ENCODE measurements at regions not wholly inside any gene's neighbourhood (a gene's known extent, or its start where the extent isn't known, plus 50 kb on each side); places are given as distances from the start of the nearest gene placed in this dataset.

DNA sequence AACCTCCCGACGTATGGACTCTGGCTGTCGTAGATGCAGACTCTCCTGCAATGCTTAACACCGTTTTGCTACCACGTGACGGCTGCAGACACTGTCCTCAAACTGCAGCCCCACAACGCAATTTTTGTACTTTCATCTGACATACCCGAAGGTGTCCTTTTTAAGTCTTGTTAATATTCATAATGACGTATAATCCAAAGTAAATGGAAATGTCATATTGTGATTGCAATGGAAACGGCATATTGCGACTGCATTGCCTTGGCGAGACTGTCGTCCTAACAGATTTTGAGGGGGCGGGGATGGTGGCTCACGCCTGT lies 79.3 kb upstream of the TBC1D3K start:
- ChIA-PET POLR2A (ENCODE audit: low non-redundant PET) (no interaction called here), CTCF (no interaction called here)
- no peak for DNase-seq (ENCODE audit: low spot score)
- H3K27ac ChIP-seq: no peak overlapping the region
- TF ChIP-seq CTCF (conservative IDR thresholded peaks at IDR 0.05; ENCODE audit: low read depth): peak; percentile 37; the same call in 1 of the 2 replicates

GRCh38 chr17:37844158-37844976 lies 79.8 kb upstream of the TBC1D3K start:
- no peak overlapping the region for H3K27ac ChIP-seq
- peak; percentile 50 for DNase-seq (ENCODE audit: low spot score)
- ChIA-PET CTCF (interaction anchor here (0.7 to 0.8 kb wide), 2 partner anchors 14 to 16 kb away, joined by 3 to 4 read pairs; no protein-coding TSS in a partner anchor), POLR2A (ENCODE audit: low non-redundant PET) (no interaction called here)
- TF ChIP-seq CTCF (conservative IDR thresholded peaks at IDR 0.05; ENCODE audit: low read depth): peak; percentile 78

- no peak for DNase-seq (ENCODE audit: low spot score)
- POLR2A ChIA-PET (ENCODE audit: low non-redundant PET): no interaction called here
- no peak for TF ChIP-seq CTCF (conservative IDR thresholded peaks at IDR 0.05; ENCODE audit: low read depth)
- H3K27ac ChIP-seq: no peak overlapping the region
- CTCF ChIA-PET: interaction anchor here (0.6 kb wide), 1 partner anchor 331 kb away, joined by 3 read pairs; no protein-coding TSS in a partner anchor
Observed at GRCh38 chr17:37842401-37842800, 81.8 kb upstream of the TBC1D3K start.

DNA sequence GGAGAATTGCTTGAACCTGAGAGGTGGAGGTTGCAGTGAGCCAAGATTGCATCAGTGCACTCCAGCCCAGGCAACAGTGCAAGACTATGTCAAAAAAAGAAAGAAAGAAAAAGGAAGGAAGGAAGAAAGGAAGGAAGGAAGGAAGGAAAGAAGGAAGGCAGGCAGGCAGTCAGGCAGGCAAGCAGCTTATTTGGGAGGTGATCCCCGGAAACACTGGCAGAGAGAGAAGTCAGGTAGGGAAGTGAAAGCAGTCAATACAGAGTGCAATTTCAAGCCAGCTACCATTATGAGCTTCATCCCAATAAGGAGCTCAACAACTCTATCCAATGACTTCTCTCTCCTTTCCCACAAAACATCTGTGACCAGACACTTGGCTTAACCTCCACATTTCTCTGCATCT lies 83.0 kb upstream of the TBC1D3K start:
- POLR2A ChIA-PET (ENCODE audit: low non-redundant PET): no interaction called here
- no peak for DNase-seq (ENCODE audit: low spot score)
- TF ChIP-seq CTCF (conservative IDR thresholded peaks at IDR 0.05; ENCODE audit: low read depth): no peak
- CTCF ChIA-PET: no interaction called here
- H3K27ac ChIP-seq: no peak overlapping the region

DNA sequence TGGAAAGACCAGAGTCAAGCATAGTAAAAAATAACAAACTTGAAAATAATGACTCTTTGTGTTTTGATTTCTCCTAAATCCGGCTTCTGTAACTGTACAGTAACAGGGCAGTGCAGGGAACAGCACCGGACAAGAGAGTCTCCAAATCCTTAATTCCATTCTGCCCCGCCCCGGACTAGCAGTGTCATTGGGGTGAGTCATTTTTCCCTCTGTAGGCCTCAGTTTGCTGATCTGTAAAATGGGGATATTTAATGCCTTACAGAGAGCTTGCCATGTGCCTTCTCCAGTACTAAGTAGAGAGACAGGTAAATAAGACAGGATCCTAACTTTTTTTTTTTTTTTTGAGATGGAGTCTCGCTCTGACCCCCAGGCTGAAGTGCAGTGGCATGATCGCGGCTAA lies 83.6 kb upstream of the TBC1D3K start:
- TF ChIP-seq CTCF (conservative IDR thresholded peaks at IDR 0.05; ENCODE audit: low read depth): no peak
- H3K27ac ChIP-seq: no peak overlapping the region
- DNase-seq (ENCODE audit: low spot score): no peak
- CTCF ChIA-PET: interaction anchor here (0.7 kb wide), 1 partner anchor 162 kb away, joined by 3 read pairs; no protein-coding TSS in a partner anchor
- POLR2A ChIA-PET (ENCODE audit: low non-redundant PET): no interaction called here

GRCh38 chr17:37839196-37839978 lies 84.8 kb upstream of the TBC1D3K start:
- DNase-seq (ENCODE audit: low spot score): no peak
- ChIA-PET CTCF (no interaction called here), POLR2A (ENCODE audit: low non-redundant PET) (no interaction called here)

More at GRCh38 chr17:37839196-37839978, 84.8 kb upstream of the TBC1D3K start:
- no peak for TF ChIP-seq CTCF (conservative IDR thresholded peaks at IDR 0.05; ENCODE audit: low read depth)
- no peak overlapping the region for H3K27ac ChIP-seq

All from RWPE1 (cell line).